SK-N-SH (cell line): ENCODE measurements at regions not wholly inside any gene's neighbourhood (a gene's known extent, or its start where the extent isn't known, plus 50 kb on each side); places are given as distances from the start of the nearest gene placed in this dataset.

ENCODE experiments used
- CTCF ChIA-PET: fragments of 300-600, 350-600 bp; formaldehyde crosslinking; extraction: SDS; loops from one replicate; lab custom pipeline; 2021; lab: Yijun Ruan, JAX
- POLR2A ChIA-PET: fragments of 350-600 bp; sonication (Branson Sonifier 250); formaldehyde crosslinking; extraction: SDS; loops from one replicate; lab custom pipeline; 2020; ENCODE audit warnings: antibody characterized with exemption, inconsistent platforms; lab: Yijun Ruan, JAX
- DNase-seq: peaks from one replicate; pipeline ENCODE4 v3.0.0; 2012
- H2AFZ ChIP-seq: fragments of 200-600 bp; sonication (generic); 2 replicates; pipeline ENCODE4 v1.8.1; 2016; ENCODE audit warnings: antibody characterized with exemption, mild to moderate bottlenecking, low read depth
- H3F3A ChIP-seq: fragments of 200-600 bp; sonication (generic); replicated peaks from 2 replicates; pipeline ENCODE3; 2016; ENCODE audit warnings: antibody characterized with exemption, mild to moderate bottlenecking; ENCODE audit not compliant: insufficient read depth
- H3K27ac ChIP-seq, 2 experiments: fragments of 200-500 bp in 1 of 2; fragments of 200-600 bp in 1 of 2; sonication (Bioruptor generic) in 1 of 2; sonication (generic), shearing (Covaris generic) in 1 of 2; 2 replicates each; pipeline versions ENCODE4 v1.5.1 to v1.6.1; 2014 to 2016; ENCODE audit warnings: low read depth in 2 of 2, inconsistent platforms in 1 of 2, low read length in 1 of 2, mild to moderate bottlenecking in 1 of 2, mixed read lengths in 1 of 2
- H3K27me3 ChIP-seq: fragments of 200-600 bp; sonication (generic), shearing (Covaris generic); 2 replicates; pipeline ENCODE4 v1.6.1; 2016; ENCODE audit warnings: mixed run types; ENCODE audit not compliant: insufficient read depth
- H3K36me3 ChIP-seq, 2 experiments: fragments of 200-500 bp in 1 of 2; fragments of 200-600 bp in 1 of 2; sonication (Bioruptor generic) in 1 of 2; sonication (generic) in 1 of 2; replicated peaks in 1 of 2; 2 replicates each; pipeline versions ENCODE3 to v1.5.1; 2014 to 2016; ENCODE audit warnings: low read length in 1 of 2, mild to moderate bottlenecking in 1 of 2; ENCODE audit not compliant: insufficient read depth in 2 of 2, control insufficient read depth in 1 of 2
- H3K4me1 ChIP-seq, 2 experiments: fragments of 200-500 bp in 1 of 2; fragments of 200-600 bp in 1 of 2; sonication (Bioruptor generic) in 1 of 2; sonication (generic), shearing (Covaris generic) in 1 of 2; 2 replicates each; pipeline versions ENCODE4 v1.5.1 to v1.6.1; 2014 to 2016; ENCODE audit warnings: low read depth in 1 of 2, low read length in 1 of 2, mixed run types in 1 of 2; ENCODE audit not compliant: insufficient read depth in 2 of 2, control insufficient read depth in 1 of 2
- H3K4me2 ChIP-seq: fragments of 200-600 bp; sonication (generic), shearing (Covaris generic); 2 replicates; pipeline ENCODE4 v1.6.1; 2017; ENCODE audit warnings: mixed run types
- H3K4me3 ChIP-seq, 2 experiments: fragments of 200-500 bp in 1 of 2; fragments of 200-600 bp in 1 of 2; sonication (Bioruptor generic) in 1 of 2; sonication (generic), shearing (Covaris generic) in 1 of 2; 2 replicates each; pipeline versions ENCODE4 v1.5.1 to v1.8.1; 2014 to 2016; ENCODE audit warnings: low read depth in 2 of 2, inconsistent platforms in 1 of 2, low read length in 1 of 2, mild to moderate bottlenecking in 1 of 2, mixed read lengths in 1 of 2, moderate library complexity in 1 of 2
- H3K79me2 ChIP-seq: fragments of 200-600 bp; sonication (generic); 2 replicates; pipeline ENCODE4 v1.8.1; 2017; ENCODE audit warnings: mild to moderate bottlenecking; ENCODE audit not compliant: insufficient read depth
- H3K9ac ChIP-seq: fragments of 200-600 bp; sonication (generic); 2 replicates; pipeline ENCODE4 v1.6.1; 2017; ENCODE audit warnings: mixed run types
- H3K9me2 ChIP-seq: fragments of 200-600 bp; sonication (generic); 2 replicates; pipeline ENCODE4 v1.6.1; 2017; ENCODE audit warnings: mixed run types
- H3K9me3 ChIP-seq: fragments of 200-600 bp; sonication (generic); 2 replicates; pipeline ENCODE4 v1.6.1; 2017; ENCODE audit warnings: mixed run types, mild to moderate bottlenecking, moderate library complexity
- H4K20me1 ChIP-seq: fragments of 200-600 bp; sonication (generic); 2 replicates; pipeline ENCODE4 v1.6.1; 2017; ENCODE audit warnings: mild to moderate bottlenecking, mixed run types; ENCODE audit not compliant: insufficient read depth
- FOSL2 ChIP-seq: IDR thresholded peaks from 2 replicates; pipeline ENCODE4 v1.4.0; 2012; ENCODE audit warnings: low read depth, mild to moderate bottlenecking, moderate library complexity, borderline replicate concordance
- GATA2 ChIP-seq: sonication (generic); formaldehyde crosslinking; IDR thresholded peaks from 2 replicates; pipeline ENCODE4 v1.5.0; 2020; ENCODE audit warnings: mild to moderate bottlenecking, missing genetic modification reagents
- MEF2A ChIP-seq: IDR thresholded peaks from 2 replicates; pipeline ENCODE4 v1.4.0; 2012; ENCODE audit warnings: low read depth, borderline replicate concordance
- NFIC ChIP-seq: IDR thresholded peaks from 2 replicates; pipeline ENCODE4 v1.4.0; 2012; ENCODE audit warnings: borderline replicate concordance
- RCOR1 ChIP-seq: fragments of 150-350 bp; IDR thresholded peaks from 2 replicates; pipeline ENCODE4 v1.6.1; 2017; ENCODE audit warnings: antibody characterized with exemption, low read length
- TCF12 ChIP-seq: IDR thresholded peaks from 2 replicates; pipeline ENCODE4 v1.4.0; 2012
- TEAD4 ChIP-seq: IDR thresholded peaks from 2 replicates; pipeline ENCODE4 v1.4.0; 2012; ENCODE audit warnings: mild to moderate bottlenecking, borderline replicate concordance; ENCODE audit not compliant: insufficient read depth
- WGBS: methylation state at CpG from one replicate; pipeline ENCODE4 v1.1.6; 2017; ENCODE audit warnings: low lambda C conversion rate; 5-methylcytosine and 5-hydroxymethylcytosine counted together
- TF ChIP-seq, protein P1 (sequence below): IDR thresholded peaks from 2 replicates; pipeline ENCODE4 v1.4.0; 2012; ENCODE audit warnings: low read depth, borderline replicate concordance
- TF ChIP-seq, protein P2 (sequence below): fragments of 200-600 bp; sonication (generic); IDR thresholded peaks from 2 replicates; pipeline ENCODE4 v1.6.1; 2017; ENCODE audit warnings: antibody characterized with exemption, mild to moderate bottlenecking, moderate library complexity
- TF ChIP-seq, protein P3 (sequence below): IDR thresholded peaks from 2 replicates; pipeline ENCODE4 v1.4.0; 2012; ENCODE audit warnings: low read depth, borderline replicate concordance
- TF ChIP-seq, protein P4 (sequence below): IDR thresholded peaks from 2 replicates; pipeline ENCODE4 v1.6.1; 2012; ENCODE audit warnings: mild to moderate bottlenecking, low read depth, low read length, moderate library complexity
- TF ChIP-seq, protein P5 (sequence below): fragments of 150-350 bp; IDR thresholded peaks from 2 replicates; pipeline ENCODE4 v1.6.1; 2017; ENCODE audit warnings: antibody characterized with exemption, low read length, low read depth, borderline replicate concordance

DNA sequence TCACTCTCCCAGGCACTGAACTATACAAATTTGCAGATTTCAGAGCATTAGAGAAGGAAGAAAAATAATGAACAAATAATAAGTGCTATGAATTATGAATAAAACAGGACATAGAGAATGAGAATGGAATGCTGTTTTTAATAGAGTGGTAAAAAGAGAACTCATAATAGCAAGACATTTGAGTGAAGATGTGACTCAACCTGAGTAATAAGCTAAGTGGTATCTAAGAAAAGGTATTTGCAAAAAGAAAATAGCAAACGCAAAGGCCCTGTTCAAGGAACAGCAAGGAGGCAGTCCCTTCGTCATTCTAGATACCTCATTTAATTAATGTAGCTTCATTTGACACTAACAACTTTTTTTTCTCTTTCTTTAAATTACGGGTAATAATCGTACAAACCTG is 1910.0 kb upstream of the TENM3 start:
- Histone ChIP-seq H3K27me3 (no peaks in the 10 kb centered on the region), H3K4me2 (no peak overlapping the region), H2AFZ (no peak overlapping the region), H3K27ac (no peak overlapping the region), H4K20me1 (no peaks in the 10 kb centered on the region), H3K9me3 (no peaks in the 10 kb centered on the region), H3K9me2 (no peaks in the 10 kb centered on the region), H3K36me3 (no peaks in the 10 kb centered on the region), H3K79me2 (no peaks in the 10 kb centered on the region), H3K4me1 (no peaks in the 10 kb centered on the region; a peak in 1 of 4 replicates), H3K4me3 (no peak overlapping the region), H3K9ac (no peak overlapping the region), H3F3A (peaks cover 9% of the 10 kb centered on the region)
- ChIA-PET CTCF (no interaction called here), POLR2A (no interaction called here)
- WGBS = 1% methylated on average over 4 of the region's 4 CpGs
- no peak for DNase-seq
- TF ChIP-seq RCOR1 (no peak), TCF12 (no peak), NFIC (no peak), MEF2A (no peak), GATA2 (no peak), TEAD4 (no peak), FOSL2 (no peak)
- TF ChIP-seq, protein P1, sequence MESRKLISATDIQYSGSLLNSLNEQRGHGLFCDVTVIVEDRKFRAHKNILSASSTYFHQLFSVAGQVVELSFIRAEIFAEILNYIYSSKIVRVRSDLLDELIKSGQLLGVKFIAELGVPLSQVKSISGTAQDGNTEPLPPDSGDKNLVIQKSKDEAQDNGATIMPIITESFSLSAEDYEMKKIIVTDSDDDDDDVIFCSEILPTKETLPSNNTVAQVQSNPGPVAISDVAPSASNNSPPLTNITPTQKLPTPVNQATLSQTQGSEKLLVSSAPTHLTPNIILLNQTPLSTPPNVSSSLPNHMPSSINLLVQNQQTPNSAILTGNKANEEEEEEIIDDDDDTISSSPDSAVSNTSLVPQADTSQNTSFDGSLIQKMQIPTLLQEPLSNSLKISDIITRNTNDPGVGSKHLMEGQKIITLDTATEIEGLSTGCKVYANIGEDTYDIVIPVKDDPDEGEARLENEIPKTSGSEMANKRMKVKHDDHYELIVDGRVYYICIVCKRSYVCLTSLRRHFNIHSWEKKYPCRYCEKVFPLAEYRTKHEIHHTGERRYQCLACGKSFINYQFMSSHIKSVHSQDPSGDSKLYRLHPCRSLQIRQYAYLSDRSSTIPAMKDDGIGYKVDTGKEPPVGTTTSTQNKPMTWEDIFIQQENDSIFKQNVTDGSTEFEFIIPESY = no peak
- TF ChIP-seq, protein P2, sequence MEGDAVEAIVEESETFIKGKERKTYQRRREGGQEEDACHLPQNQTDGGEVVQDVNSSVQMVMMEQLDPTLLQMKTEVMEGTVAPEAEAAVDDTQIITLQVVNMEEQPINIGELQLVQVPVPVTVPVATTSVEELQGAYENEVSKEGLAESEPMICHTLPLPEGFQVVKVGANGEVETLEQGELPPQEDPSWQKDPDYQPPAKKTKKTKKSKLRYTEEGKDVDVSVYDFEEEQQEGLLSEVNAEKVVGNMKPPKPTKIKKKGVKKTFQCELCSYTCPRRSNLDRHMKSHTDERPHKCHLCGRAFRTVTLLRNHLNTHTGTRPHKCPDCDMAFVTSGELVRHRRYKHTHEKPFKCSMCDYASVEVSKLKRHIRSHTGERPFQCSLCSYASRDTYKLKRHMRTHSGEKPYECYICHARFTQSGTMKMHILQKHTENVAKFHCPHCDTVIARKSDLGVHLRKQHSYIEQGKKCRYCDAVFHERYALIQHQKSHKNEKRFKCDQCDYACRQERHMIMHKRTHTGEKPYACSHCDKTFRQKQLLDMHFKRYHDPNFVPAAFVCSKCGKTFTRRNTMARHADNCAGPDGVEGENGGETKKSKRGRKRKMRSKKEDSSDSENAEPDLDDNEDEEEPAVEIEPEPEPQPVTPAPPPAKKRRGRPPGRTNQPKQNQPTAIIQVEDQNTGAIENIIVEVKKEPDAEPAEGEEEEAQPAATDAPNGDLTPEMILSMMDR = no peak
- TF ChIP-seq, protein P3, sequence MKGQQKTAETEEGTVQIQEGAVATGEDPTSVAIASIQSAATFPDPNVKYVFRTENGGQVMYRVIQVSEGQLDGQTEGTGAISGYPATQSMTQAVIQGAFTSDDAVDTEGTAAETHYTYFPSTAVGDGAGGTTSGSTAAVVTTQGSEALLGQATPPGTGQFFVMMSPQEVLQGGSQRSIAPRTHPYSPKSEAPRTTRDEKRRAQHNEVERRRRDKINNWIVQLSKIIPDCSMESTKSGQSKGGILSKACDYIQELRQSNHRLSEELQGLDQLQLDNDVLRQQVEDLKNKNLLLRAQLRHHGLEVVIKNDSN = no peak
- TF ChIP-seq, protein P4, sequence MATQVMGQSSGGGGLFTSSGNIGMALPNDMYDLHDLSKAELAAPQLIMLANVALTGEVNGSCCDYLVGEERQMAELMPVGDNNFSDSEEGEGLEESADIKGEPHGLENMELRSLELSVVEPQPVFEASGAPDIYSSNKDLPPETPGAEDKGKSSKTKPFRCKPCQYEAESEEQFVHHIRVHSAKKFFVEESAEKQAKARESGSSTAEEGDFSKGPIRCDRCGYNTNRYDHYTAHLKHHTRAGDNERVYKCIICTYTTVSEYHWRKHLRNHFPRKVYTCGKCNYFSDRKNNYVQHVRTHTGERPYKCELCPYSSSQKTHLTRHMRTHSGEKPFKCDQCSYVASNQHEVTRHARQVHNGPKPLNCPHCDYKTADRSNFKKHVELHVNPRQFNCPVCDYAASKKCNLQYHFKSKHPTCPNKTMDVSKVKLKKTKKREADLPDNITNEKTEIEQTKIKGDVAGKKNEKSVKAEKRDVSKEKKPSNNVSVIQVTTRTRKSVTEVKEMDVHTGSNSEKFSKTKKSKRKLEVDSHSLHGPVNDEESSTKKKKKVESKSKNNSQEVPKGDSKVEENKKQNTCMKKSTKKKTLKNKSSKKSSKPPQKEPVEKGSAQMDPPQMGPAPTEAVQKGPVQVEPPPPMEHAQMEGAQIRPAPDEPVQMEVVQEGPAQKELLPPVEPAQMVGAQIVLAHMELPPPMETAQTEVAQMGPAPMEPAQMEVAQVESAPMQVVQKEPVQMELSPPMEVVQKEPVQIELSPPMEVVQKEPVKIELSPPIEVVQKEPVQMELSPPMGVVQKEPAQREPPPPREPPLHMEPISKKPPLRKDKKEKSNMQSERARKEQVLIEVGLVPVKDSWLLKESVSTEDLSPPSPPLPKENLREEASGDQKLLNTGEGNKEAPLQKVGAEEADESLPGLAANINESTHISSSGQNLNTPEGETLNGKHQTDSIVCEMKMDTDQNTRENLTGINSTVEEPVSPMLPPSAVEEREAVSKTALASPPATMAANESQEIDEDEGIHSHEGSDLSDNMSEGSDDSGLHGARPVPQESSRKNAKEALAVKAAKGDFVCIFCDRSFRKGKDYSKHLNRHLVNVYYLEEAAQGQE = no peak
- TF ChIP-seq, protein P5, sequence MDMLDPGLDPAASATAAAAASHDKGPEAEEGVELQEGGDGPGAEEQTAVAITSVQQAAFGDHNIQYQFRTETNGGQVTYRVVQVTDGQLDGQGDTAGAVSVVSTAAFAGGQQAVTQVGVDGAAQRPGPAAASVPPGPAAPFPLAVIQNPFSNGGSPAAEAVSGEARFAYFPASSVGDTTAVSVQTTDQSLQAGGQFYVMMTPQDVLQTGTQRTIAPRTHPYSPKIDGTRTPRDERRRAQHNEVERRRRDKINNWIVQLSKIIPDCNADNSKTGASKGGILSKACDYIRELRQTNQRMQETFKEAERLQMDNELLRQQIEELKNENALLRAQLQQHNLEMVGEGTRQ = no peak
